ENCODE measurements at regions not wholly inside any gene's neighbourhood (a gene's known extent, or its start where the extent isn't known, plus 50 kb on each side); places are given as distances from the start of the nearest gene placed in this dataset.

DNA sequence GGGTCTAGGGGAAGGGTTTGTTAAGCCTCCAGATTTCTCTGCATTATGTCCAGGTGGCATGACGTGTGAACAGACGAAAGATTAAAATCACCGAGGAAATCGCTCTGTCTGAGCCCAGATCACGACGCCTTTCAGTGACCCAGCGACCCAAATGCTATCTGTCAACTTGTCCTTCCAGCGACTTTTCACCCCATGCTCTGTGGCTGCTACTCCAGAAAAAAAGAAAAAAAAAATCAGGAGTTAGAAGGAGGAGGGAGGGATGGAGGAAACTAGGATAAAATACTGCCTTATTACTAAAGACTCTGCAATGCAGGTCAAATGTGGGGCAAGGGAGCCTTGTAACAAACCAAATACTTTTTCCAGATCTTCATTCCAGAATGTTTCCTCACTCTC is 352.0 kb downstream of the NUF2 start:
- TF ChIP-seq CTCF (IDR thresholded peaks at IDR 0.05) (no peak), POLR2AphosphoS5 (IDR thresholded peaks at IDR 0.05) (peak in 1 of 3 donors; percentile 48)
